Upper lobe of right lung (tissue), 1 donor: ENCODE measurements at regions not wholly inside any gene's neighbourhood (a gene's known extent, or its start where the extent isn't known, plus 50 kb on each side); places are given as distances from the start of the nearest gene placed in this dataset.

Experiments
- ATAC-seq: fragments of 200-7000 bp; cut with Tn5 transposase; one replicate; pipeline ENCODE4 v1.9.1; 2020; ENCODE audit warnings: mild to moderate bottlenecking, moderate library complexity
- DNase-seq: peaks from one replicate; pipeline ENCODE4 v3.0.0-alpha.2; 2020
- H3K27ac ChIP-seq: fragments of 200-600 bp; one replicate; pipeline ENCODE4 v1.8.0; 2022
- H3K27me3 ChIP-seq: fragments of 200-600 bp; one replicate; pipeline ENCODE4 v1.8.0; 2022; ENCODE audit warnings: mild to moderate bottlenecking
- H3K36me3 ChIP-seq: fragments of 200-600 bp; one replicate; pipeline ENCODE4 v1.8.0; 2022
- H3K4me1 ChIP-seq: fragments of 200-600 bp; one replicate; pipeline ENCODE4 v1.8.0; 2022
- H3K4me3 ChIP-seq: fragments of 200-600 bp; one replicate; pipeline ENCODE4 v1.8.0; 2022; ENCODE audit warnings: mild to moderate bottlenecking
- H3K9me3 ChIP-seq: fragments of 200-600 bp; one replicate; pipeline ENCODE4 v1.8.0; 2022
- intact Hi-C: fragments of 100-400 bp; cut with DNase I; formaldehyde crosslinking; loops from one replicate; pipeline ENCODE4 v1.11.0; 2022
- TF ChIP-seq, protein P1 (sequence below): fragments of 200-600 bp; IDR thresholded peaks from one replicate; pipeline ENCODE4 v1.8.0; 2022; ENCODE audit warnings: antibody characterized with exemption
- donor health status: DM: no; HTN: yes; CAD: no; lungs with severe emphysema.

DNA sequence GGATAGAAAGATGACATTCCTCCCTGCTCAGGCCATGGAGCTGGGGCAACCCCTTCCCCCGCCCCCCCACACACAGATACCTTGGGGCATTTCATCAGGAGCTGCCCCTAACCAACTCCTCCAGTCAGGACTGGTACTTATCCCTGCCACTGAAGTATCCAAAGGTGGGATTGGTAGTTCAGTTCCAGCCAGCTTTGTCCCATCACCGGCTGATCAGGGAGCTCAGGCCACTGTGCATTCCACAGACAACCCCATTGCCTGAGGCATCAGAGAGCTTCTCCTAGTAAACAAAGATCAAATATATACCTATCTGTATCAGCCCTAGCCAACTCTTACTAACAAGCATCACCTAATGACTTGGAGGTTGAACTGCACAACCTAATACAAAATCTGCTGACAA, 218.2 kb upstream of the FMR1 start:
- ATAC-seq: no peak
- intact Hi-C loops: no loop called here
- no peaks in the 10 kb centered on the region for H3K4me1 ChIP-seq
- H3K36me3 ChIP-seq: no peaks in the 10 kb centered on the region
- TF ChIP-seq, protein P1, sequence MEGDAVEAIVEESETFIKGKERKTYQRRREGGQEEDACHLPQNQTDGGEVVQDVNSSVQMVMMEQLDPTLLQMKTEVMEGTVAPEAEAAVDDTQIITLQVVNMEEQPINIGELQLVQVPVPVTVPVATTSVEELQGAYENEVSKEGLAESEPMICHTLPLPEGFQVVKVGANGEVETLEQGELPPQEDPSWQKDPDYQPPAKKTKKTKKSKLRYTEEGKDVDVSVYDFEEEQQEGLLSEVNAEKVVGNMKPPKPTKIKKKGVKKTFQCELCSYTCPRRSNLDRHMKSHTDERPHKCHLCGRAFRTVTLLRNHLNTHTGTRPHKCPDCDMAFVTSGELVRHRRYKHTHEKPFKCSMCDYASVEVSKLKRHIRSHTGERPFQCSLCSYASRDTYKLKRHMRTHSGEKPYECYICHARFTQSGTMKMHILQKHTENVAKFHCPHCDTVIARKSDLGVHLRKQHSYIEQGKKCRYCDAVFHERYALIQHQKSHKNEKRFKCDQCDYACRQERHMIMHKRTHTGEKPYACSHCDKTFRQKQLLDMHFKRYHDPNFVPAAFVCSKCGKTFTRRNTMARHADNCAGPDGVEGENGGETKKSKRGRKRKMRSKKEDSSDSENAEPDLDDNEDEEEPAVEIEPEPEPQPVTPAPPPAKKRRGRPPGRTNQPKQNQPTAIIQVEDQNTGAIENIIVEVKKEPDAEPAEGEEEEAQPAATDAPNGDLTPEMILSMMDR: no peak
- no peak for DNase-seq
- H3K27me3 ChIP-seq: no peaks in the 10 kb centered on the region
- H3K27ac ChIP-seq: no peak overlapping the region
- no peaks in the 10 kb centered on the region for H3K9me3 ChIP-seq
- H3K4me3 ChIP-seq: no peak overlapping the region

DNA sequence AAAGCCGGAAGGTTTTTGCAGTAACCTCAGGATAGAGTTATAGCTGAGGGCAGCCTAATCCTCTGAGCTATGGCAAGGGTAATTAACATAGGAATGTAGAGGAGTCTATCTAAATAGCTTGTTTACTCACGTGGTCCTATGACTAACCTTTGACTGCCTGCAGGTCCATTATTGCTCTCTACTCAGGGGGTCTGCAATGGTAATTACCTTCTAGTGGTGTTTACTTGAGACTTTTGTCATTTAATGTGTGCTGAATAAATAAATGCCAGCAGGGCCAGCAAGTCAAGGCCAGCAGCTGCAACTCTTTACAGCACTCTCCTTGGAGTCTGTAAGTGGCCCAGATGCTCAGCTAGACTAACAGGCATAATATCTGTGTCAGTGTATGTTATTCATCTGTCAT, 212.7 kb upstream of the FMR1 start:
- Histone ChIP-seq H3K9me3 (no peaks in the 10 kb centered on the region), H3K36me3 (no peaks in the 10 kb centered on the region), H3K27me3 (no peaks in the 10 kb centered on the region), H3K4me3 (no peak overlapping the region), H3K4me1 (no peaks in the 10 kb centered on the region), H3K27ac (no peak overlapping the region)
- ATAC-seq: no peak
- intact Hi-C loops: no loop called here
- TF ChIP-seq, protein P1: no peak
- DNase-seq: no peak

DNA sequence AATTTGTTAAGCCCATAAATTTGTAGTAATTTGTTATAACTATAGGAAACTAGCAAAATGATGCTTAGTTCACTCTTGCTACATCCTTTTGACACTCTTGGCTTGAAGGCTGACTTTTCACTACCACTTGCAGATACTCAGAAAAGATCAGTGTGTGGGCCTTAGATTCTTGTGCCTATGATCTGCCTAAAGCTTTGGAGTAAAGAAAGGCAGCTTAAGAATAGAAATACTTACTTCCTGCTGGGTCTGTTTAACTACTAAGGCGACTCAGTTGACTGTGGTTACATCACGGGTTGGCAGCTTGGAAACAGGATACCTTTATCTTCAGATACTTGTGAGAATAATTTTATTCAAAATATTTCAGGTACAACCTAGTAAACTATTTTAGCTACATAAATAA, 201.4 kb upstream of the FMR1 start:
- Histone ChIP-seq H3K4me1 (no peaks in the 10 kb centered on the region), H3K27me3 (no peaks in the 10 kb centered on the region), H3K9me3 (no peaks in the 10 kb centered on the region), H3K36me3 (no peaks in the 10 kb centered on the region), H3K27ac (no peak overlapping the region), H3K4me3 (no peak overlapping the region)
- no peak for DNase-seq
- TF ChIP-seq, protein P1: no peak
- intact Hi-C loops: no loop called here
- ATAC-seq: no peak

DNA sequence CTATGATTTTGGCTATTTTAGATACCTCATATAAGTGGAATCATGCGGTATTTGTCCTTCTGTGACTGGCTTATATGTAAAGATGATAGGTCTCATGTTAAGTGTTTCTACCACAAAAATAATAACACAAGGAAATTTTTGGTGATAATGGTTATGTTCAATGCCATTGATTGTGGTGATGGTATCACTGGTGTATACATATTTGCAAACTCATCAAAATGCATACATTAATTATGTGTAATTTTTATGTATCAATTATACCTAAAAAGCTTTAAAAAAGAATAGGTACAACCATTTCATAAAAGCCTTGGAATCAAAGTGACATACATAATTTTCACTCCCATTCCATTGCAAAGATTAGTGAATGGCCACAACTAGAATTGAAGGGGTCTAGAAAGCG, 178.3 kb upstream of the FMR1 start:
- Histone ChIP-seq H3K4me1 (no peaks in the 10 kb centered on the region), H3K36me3 (no peaks in the 10 kb centered on the region), H3K27me3 (no peaks in the 10 kb centered on the region), H3K9me3 (no peaks in the 10 kb centered on the region), H3K27ac (no peak overlapping the region), H3K4me3 (no peak overlapping the region)
- DNase-seq: no peak
- TF ChIP-seq, protein P1: no peak
- intact Hi-C loops: no loop called here
- no peak for ATAC-seq

DNA sequence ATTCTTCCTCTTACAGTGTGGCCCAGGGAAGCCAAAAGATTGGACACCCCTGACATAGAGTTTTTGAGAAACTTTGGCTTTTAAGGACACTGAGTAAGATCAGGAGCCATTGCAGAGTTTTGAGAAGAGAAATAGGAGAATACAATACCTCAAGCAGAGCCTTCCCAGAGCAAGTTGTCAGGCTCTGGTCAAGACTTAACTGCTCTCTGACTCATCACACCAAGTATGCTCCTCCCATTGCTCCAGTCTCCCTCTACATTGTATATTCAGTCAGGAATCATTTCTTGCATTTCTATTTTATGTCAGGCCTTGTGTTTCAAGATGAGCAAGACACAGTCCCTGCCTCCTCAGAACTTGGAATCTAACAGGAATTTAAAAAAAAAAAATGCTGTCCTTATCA, 176.4 kb upstream of the FMR1 start:
- Histone ChIP-seq H3K27me3 (no peaks in the 10 kb centered on the region), H3K27ac (no peak overlapping the region), H3K9me3 (no peaks in the 10 kb centered on the region), H3K4me3 (no peak overlapping the region), H3K4me1 (no peaks in the 10 kb centered on the region), H3K36me3 (no peaks in the 10 kb centered on the region)
- TF ChIP-seq, protein P1: no peak
- DNase-seq (no peak), ATAC-seq (no peak)
- intact Hi-C loops: no loop called here

DNA sequence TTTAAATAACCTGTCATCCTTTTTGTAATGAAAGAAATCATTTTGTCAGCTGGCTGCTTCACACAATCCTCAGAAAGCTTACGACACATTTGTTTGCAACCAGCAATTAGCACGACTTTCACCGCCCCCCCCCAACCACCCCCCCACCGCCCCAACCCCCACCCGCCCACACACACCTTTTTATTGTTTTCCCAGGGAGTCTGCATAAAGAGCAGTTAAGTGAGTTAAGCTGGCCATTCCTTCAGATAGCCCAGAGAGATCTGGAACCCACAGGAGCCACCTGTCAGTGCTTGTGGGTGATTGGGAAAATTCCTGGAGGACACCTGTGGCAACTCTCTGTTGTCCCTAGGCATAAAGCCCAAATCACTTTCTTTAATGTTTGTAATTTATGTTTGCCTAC, 175.7 kb upstream of the FMR1 start:
- Histone ChIP-seq H3K4me3 (no peak overlapping the region), H3K4me1 (no peaks in the 10 kb centered on the region), H3K9me3 (no peaks in the 10 kb centered on the region), H3K36me3 (no peaks in the 10 kb centered on the region), H3K27me3 (no peaks in the 10 kb centered on the region), H3K27ac (no peak overlapping the region)
- intact Hi-C loops: no loop called here
- DNase-seq: no peak
- TF ChIP-seq, protein P1: no peak
- no peak for ATAC-seq
